NCI-H1048 (cell line): ENCODE measurements at regions not wholly inside any gene's neighbourhood (a gene's known extent, or its start where the extent isn't known, plus 50 kb on each side); places are given as distances from the start of the nearest gene placed in this dataset.
A peak's percentile ranks its signal among the peaks of the same experiment; 100 is the strongest.
"Not testable (repeated sequence)": the region's sequence is repeated elsewhere in the genome, so short reads cannot be mapped to it uniquely, and the experiment has no call there.

Experiments
- DNase-seq: peaks from one replicate; lab custom pipeline; 2025; lab: John Stamatoyannopoulos, UW

- DNase-seq = no peak
These were observed 82.9 kb upstream of the APBB1IP start for GRCh38 chr10:26355241-26355640.

- no peak for DNase-seq
These were observed 80.9 kb upstream of the APBB1IP start for GRCh38 chr10:26357203-26357602.

GRCh38 chr10:26358071-26358470, 80.1 kb upstream of the APBB1IP start:
- DNase-seq = no peak

GRCh38 chr10:26359670-26360069, 78.5 kb upstream of the APBB1IP start:
- DNase-seq = no peak

DNA sequence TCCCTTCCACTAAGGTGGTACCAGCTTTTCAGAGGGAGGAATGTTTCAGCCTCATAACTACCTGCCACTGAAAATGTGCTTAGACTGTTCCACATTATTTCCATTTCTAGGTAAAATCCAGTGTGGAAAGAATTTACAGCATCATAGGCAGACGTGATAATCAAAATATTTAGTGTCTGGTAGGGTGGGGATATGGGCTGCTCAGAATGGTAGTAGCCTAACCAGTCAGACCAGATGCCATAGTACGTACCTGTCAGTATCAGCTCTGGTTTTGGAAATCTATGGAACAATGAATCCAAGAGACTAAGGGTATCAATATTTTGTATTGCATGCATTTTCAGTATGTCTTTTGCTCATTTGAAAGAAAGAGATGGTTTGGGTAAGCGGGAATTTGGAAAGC, 76.8 kb upstream of the APBB1IP start:
- DNase-seq = no peak

- DNase-seq = no peak
These were observed 76.2 kb upstream of the APBB1IP start for GRCh38 chr10:26361971-26362370.

DNA sequence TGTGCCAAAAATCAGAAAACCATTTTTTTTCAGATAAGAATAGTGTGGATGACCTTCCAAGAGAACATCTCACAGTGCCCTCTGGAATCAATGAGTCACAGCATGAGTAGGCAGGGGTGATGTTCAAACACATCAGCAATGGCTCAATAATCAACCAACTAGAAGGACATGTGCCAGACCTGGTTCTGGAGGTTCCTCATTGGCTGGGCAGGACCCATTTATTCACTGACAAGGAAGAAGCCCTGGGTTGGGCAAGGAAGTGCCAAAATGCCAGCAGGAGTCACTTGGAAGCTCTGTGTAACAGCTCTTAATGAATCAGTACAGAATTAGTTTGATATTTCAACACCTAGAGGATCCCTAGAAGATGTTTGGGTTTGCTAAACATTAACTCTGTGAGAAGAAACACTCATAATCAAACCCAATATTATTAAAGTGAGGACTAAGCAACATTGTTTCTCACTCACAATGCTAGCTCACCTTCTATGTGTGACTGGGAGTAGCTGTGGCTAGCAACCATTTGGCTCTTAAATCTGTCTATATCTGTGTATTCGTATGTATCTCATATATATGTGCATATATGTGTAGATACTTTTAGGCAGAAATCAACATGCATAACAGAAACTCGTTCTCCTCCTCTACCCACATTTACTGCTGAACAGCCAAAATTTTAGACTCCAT, 72.3 kb upstream of the APBB1IP start:
- DNase-seq = no peak

GRCh38 chr10:26367035-26367434, 71.1 kb upstream of the APBB1IP start:
- DNase-seq = not testable (repeated sequence)

GRCh38 chr10:26367771-26368170, 70.4 kb upstream of the APBB1IP start:
- peak; percentile 23 for DNase-seq

DNA sequence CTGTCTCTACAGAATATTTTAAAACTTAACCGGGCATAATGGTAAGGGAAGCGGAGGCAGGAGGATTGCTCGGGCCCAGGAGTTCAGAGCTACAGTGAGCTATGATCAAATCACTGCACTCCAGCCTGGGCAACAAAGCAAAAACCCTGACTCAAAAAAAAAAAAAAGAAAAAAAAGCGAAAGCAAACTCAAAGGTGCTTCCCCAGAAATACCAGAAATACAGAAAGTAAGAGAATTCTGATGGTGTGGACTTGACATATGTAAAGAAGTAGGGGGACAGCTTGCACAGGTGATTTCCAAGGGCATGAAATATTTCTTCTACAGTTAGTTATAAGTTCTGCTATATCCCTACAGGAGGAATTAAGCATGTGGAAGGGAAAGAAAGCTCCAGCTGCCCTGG, 69.7 kb upstream of the APBB1IP start:
- DNase-seq = no peak

DNA sequence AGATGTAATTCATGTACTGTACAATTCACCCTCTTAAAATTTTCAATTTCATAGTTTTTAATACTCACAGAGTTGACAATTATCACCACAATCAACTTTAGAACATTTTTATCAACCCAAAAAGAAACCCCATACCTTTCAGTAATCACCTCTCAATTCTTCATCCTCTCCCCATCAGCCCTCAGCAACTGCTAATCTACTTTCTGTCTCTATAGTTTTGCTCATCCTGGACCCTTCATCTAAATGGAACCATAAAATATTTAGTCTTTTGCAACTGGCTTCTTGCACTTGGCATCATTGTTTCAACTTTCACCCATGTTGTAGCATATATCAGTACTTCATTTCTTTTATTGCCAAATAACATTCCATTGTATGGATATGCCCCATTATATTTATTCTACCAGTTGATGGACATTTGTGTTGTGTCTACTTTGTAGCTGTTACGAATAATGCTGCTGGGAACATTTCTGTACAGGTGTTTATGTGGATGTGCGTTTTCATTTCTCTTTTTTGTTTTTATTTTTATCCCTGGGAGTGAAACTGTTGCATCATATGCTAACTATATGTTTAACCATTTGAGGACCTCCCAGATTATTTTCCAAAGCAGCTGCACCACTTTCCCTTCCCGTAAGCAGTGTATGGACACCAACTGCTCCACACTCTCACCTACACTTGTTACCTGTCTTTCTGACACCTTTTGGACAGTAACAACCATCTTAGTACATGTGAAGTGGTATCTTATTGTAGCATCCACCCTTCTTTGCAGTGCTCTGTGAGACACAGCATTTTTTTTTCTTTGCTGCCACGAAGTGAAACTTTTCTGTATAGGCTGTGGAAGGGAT, 65.4 kb upstream of the APBB1IP start:
- no peak for DNase-seq

- DNase-seq = no peak
These were observed 63.7 kb upstream of the APBB1IP start for GRCh38 chr10:26374426-26374825.

DNA sequence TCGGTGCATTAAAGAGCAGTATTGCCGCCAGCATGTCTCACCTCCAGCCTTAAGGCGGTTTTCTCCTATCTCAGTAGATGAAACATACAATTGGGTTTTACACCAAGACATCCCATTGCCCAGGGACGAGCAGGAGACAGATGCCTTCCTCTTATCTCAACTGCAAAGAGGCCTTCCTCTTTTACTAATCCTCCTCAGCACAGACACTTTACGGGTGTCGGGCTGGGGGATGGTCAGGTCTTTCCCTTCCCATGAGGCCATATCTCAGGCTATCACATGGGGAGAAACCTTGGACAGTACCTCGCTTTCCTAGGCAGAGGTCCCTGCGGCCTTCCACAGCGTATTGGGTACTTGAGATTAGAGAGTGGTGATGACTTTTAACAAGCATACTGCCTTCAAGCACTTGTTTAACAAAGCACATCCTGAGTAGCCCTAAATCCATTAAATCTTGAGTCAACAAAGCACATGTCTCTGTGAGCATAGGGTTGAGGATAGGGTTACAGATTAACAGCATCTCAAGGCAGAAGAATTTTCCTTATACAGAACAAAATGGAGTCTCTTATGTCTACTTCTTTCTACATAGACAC, 60.8 kb upstream of the APBB1IP start:
- DNase-seq = not testable (repeated sequence)

GRCh38 chr10:26378861-26379294, 59.3 kb upstream of the APBB1IP start:
- DNase-seq = no peak

GRCh38 chr10:26380815-26381214, 57.3 kb upstream of the APBB1IP start:
- DNase-seq = no peak

DNA sequence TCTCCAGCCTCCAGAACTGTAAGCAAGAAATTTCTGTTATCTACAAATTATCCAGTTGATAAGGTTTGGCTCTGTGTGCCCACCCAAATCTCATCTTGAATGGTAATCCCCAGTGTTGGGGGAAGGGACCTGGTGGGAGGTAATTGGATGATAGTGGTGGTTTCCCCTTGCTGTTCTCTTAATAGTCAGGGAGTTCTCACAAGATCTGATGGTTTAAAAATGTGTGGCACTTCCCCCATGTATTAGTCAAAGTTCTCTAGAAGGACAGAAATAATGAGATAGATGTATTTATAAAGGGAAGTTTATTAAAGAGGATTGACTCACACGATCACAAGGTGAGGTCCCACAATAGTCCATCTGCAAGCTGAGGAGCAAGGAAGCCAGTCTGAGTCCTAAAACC, 56.2 kb upstream of the APBB1IP start:
- no peak for DNase-seq

DNA sequence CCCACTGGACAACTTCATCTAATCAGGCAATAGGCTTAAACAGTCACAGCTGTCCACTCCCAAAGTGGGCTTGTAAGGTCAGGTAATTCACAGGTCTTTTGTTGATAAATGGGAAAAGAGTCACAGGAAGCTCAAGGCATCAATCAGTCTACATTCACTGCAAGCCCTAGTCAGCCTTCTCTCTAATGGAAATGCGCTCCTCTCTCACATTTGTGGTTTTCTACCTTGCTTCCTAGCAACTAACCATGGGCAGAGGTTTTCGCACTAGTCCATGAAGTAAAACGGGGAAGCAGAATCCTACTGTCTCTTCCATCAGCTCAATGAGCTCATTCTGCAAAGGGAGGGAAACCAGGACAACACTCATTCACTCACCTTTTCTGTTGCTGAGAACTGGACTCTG, 53.5 kb upstream of the APBB1IP start:
- DNase-seq = no peak

DNA sequence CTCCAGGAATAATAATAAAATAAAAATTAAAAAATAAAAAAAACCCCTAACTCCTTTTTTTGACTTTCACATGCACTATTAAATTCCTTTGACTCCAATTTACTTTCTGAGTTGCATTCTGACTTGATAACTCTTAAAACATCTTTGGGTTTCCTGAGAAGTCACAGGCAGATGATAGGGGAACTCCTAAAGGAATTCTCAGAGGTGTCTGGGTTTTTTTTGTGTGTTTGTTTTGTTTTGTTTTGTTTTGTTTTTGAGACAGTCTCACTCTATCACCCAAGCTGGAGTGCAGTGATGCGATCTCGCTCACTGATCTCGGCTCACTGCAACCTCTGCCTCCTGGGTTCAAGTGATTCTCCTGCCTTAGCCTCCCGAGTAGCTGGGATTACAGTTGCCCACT, 52.7 kb upstream of the APBB1IP start:
- DNase-seq = no peak

DNA sequence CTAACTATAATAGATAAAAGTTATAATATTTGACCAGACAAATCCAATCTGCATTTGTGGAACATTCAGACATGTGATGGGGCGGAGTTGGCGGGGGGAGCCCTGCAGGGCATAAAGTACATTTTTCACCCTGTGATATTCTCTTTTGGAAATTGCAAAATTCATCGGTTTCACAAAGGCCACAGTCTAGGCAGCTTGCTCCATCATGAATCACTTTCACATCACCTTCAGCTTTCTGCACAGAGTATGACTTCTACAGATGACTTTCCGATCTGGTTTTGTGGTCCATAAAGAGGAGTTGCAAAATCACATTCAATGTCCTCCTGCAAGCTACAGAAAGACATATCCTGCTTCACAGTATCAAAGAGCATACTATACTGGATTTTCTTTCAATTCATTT, 51.4 kb upstream of the APBB1IP start:
- DNase-seq = no peak
